Body of pancreas (tissue), 4 donors: ENCODE measurements at regions not wholly inside any gene's neighbourhood (a gene's known extent, or its start where the extent isn't known, plus 50 kb on each side); places are given as distances from the start of the nearest gene placed in this dataset.

ENCODE experiments used
- ATAC-seq: fragments of 150-250 bp; one replicate; pipeline ENCODE4 v1.9.1; 2016
- DNase-seq, 4 donors: peaks; one replicate each; pipeline ENCODE4 v3.0.0-alpha.2; 2019
- H3K27ac ChIP-seq, 4 donors: fragments of 200-600 bp; sonication (generic); 1 replicate in 3 of 4; 2 replicates in 1 of 4; pipeline versions ENCODE4 v1.5.1 to v1.6.1; 2016 to 2019; ENCODE audit warnings: mild to moderate bottlenecking in 1 of 4, mixed read lengths in 1 of 4, moderate library complexity in 1 of 4
- H3K27me3 ChIP-seq, 2 donors: fragments of 200-600 bp; sonication (generic); one replicate each; pipeline ENCODE4 v1.6.0; 2016; ENCODE audit warnings: mild to moderate bottlenecking in 1 of 2
- H3K36me3 ChIP-seq, 2 donors: fragments of 200-600 bp; sonication (generic); replicated peaks in 1 of 2; 2 replicates each; pipeline ENCODE4 v1.5.1; 2016; ENCODE audit warnings: low read depth in 2 of 2; ENCODE audit not compliant: insufficient read depth in 1 of 2
- H3K4me1 ChIP-seq: fragments of 200-600 bp; sonication (generic); one replicate; pipeline ENCODE4 v1.6.0; 2016
- H3K4me3 ChIP-seq, 2 donors: fragments of 200-600 bp; sonication (generic); 1 replicate in 1 of 2; 2 replicates in 1 of 2; pipeline ENCODE4 v1.5.1; 2016 to 2019
- H3K9me3 ChIP-seq, 3 donors: fragments of 200-600 bp; sonication (generic); 1 replicate in 2 of 3; 2 replicates in 1 of 3; pipeline ENCODE4 v1.5.1; 2016
- CTCF ChIP-seq, 7 experiments: fragments of 450-650 bp in 4 of 7; fragments of 200-600 bp in 3 of 7; sonication (generic) in 3 of 7; IDR thresholded peaks; one replicate each; pipeline ENCODE4 v1.5.1; 2016 to 2019; ENCODE audit warnings: antibody characterized with exemption in 7 of 7
- POLR2A ChIP-seq, 3 donors: fragments of 450-650 bp; IDR thresholded peaks; one replicate each; pipeline ENCODE4 v1.6.1; 2016; ENCODE audit warnings: antibody characterized with exemption in 3 of 3, mild to moderate bottlenecking in 2 of 3
- WGBS, 2 donors: methylation state at CpG; one replicate each; pipeline ENCODE4 v1.1.5; 2017; 5-methylcytosine and 5-hydroxymethylcytosine counted together
- intact Hi-C: fragments of 100-400 bp; cut with DNase I; formaldehyde crosslinking; loops from one replicate; pipeline ENCODE4 v1.15.1; 2023

GRCh38 chr21:16651956-16652355 lies 860.9 kb upstream of the CXADR start:
- TF ChIP-seq POLR2A (IDR thresholded peaks at IDR 0.05), result no peak
- no peak for TF ChIP-seq CTCF (IDR thresholded peaks at IDR 0.05)
- intact Hi-C loops, result no loop called here
- H3K9me3 ChIP-seq, result no peaks in the 10 kb centered on the region
- ATAC-seq (no peak), DNase-seq (no peak)
- H3K36me3 ChIP-seq, result no peaks in the 10 kb centered on the region
- no peaks in the 10 kb centered on the region for H3K4me1 ChIP-seq
- no peaks in the 10 kb centered on the region for H3K27me3 ChIP-seq
- WGBS, 2 donors, result 69 to 72% methylated on average over 3 of the region's 3 CpGs
- H3K4me3 ChIP-seq, result no peak overlapping the region
- H3K27ac ChIP-seq, result no peak overlapping the region

- Histone ChIP-seq H3K4me1 (no peaks in the 10 kb centered on the region), H3K9me3 (no peaks in the 10 kb centered on the region), H3K27me3 (no peaks in the 10 kb centered on the region), H3K27ac (no peak overlapping the region), H3K4me3 (no peak overlapping the region), H3K36me3 (no peaks in the 10 kb centered on the region)
- TF ChIP-seq CTCF (IDR thresholded peaks at IDR 0.05), result no peak
- no peak for TF ChIP-seq POLR2A (IDR thresholded peaks at IDR 0.05)
- intact Hi-C loops, result no loop called here
- DNase-seq, result no peak
- WGBS, 2 donors, result 47 to 48% methylated on average over 2 of the region's 2 CpGs
- ATAC-seq, result no peak
These were observed 849.4 kb upstream of the CXADR start for GRCh38 chr21:16663436-16663835.

GRCh38 chr21:16667395-16667794 lies 845.4 kb upstream of the CXADR start:
- ATAC-seq, result no peak
- Histone ChIP-seq H3K4me3 (no peak overlapping the region), H3K4me1 (no peaks in the 10 kb centered on the region), H3K9me3 (no peaks in the 10 kb centered on the region), H3K36me3 (no peaks in the 10 kb centered on the region), H3K27me3 (no peaks in the 10 kb centered on the region), H3K27ac (no peak overlapping the region)
- TF ChIP-seq CTCF (IDR thresholded peaks at IDR 0.05) (no peak), POLR2A (IDR thresholded peaks at IDR 0.05) (no peak)
- intact Hi-C loops, result no loop called here
- 74 to 87% methylated on average over 2 of the region's 2 CpGs for WGBS, 2 donors
- no peak for DNase-seq

- intact Hi-C loops, result no loop called here
- Histone ChIP-seq H3K27ac (no peak overlapping the region), H3K36me3 (no peaks in the 10 kb centered on the region), H3K4me1 (no peaks in the 10 kb centered on the region), H3K4me3 (no peak overlapping the region), H3K27me3 (no peaks in the 10 kb centered on the region), H3K9me3 (no peaks in the 10 kb centered on the region)
- 26 to 31% methylated on average over 2 of the region's 2 CpGs for WGBS, 2 donors
- TF ChIP-seq POLR2A (IDR thresholded peaks at IDR 0.05) (no peak), CTCF (IDR thresholded peaks at IDR 0.05) (no peak)
- ATAC-seq (no peak), DNase-seq (no peak)
These were observed 837.9 kb upstream of the CXADR start for GRCh38 chr21:16674949-16675348.

- WGBS, 2 donors, result 36 to 40% methylated on average over 3 of the region's 3 CpGs
- Histone ChIP-seq H3K27ac (no peak overlapping the region), H3K27me3 (no peaks in the 10 kb centered on the region), H3K36me3 (no peaks in the 10 kb centered on the region), H3K4me3 (no peak overlapping the region), H3K4me1 (no peaks in the 10 kb centered on the region), H3K9me3 (no peaks in the 10 kb centered on the region)
- TF ChIP-seq POLR2A (IDR thresholded peaks at IDR 0.05) (no peak), CTCF (IDR thresholded peaks at IDR 0.05) (no peak)
- DNase-seq (no peak), ATAC-seq (no peak)
- intact Hi-C loops, result no loop called here
These were observed 836.5 kb upstream of the CXADR start for GRCh38 chr21:16676391-16676790.
